C4-2B (cell line): ENCODE measurements at regions not wholly inside any gene's neighbourhood (a gene's known extent, or its start where the extent isn't known, plus 50 kb on each side); places are given as distances from the start of the nearest gene placed in this dataset.

Source experiments
- H3K27ac ChIP-seq: fragments of 450-650 bp; 2 replicates; pipeline ENCODE4 v1.5.1; 2017
- ZFX ChIP-seq: fragments of 450-650 bp; IDR thresholded peaks from 2 replicates; pipeline ENCODE4 v1.6.1; 2017
- TF ChIP-seq, protein P1 (sequence below): fragments of 450-650 bp; conservative IDR thresholded peaks from 2 replicates; pipeline ENCODE4 v1.5.1; 2017; ENCODE audit warnings: mild to moderate bottlenecking

DNA sequence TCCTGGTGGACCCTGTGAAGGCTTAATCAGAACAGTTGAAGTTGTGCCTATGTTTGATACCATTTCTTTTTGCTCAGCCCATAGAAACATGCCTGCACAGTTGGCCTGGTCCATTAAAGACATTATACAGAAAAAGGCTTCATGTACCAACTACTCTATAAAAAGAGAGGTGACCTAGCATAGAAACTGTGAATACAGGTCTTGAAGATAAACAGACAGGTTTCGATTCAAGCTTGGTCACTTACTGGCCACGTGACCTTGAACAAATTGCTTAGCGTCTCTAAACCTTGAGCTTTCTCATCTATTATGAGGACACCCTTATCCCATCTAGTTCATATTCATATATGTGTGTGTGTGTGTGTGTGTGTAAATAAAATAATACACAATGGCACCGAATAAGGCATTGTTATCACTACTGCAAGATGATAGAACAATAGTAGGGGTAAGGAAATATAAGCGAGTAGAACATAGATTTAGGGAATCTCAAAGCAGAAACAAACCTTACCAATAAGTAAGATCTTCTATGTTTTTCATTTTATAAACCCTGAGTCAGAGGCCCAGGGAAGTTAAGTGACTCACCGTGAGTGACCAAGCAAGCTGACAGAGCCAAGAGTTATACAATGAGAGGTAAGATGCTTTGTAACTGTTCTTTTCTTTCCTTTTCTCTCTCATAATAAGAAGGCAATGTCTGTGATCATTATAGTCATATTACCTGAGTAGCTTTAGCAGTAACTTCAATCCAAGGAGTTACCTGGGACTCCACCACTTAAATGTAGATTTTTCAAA is 476.8 kb upstream of the DEPDC1 start:
- H3K27ac ChIP-seq = no peak overlapping the region
- TF ChIP-seq ZFX = no peak
- TF ChIP-seq, protein P1, sequence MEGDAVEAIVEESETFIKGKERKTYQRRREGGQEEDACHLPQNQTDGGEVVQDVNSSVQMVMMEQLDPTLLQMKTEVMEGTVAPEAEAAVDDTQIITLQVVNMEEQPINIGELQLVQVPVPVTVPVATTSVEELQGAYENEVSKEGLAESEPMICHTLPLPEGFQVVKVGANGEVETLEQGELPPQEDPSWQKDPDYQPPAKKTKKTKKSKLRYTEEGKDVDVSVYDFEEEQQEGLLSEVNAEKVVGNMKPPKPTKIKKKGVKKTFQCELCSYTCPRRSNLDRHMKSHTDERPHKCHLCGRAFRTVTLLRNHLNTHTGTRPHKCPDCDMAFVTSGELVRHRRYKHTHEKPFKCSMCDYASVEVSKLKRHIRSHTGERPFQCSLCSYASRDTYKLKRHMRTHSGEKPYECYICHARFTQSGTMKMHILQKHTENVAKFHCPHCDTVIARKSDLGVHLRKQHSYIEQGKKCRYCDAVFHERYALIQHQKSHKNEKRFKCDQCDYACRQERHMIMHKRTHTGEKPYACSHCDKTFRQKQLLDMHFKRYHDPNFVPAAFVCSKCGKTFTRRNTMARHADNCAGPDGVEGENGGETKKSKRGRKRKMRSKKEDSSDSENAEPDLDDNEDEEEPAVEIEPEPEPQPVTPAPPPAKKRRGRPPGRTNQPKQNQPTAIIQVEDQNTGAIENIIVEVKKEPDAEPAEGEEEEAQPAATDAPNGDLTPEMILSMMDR = no peak

DNA sequence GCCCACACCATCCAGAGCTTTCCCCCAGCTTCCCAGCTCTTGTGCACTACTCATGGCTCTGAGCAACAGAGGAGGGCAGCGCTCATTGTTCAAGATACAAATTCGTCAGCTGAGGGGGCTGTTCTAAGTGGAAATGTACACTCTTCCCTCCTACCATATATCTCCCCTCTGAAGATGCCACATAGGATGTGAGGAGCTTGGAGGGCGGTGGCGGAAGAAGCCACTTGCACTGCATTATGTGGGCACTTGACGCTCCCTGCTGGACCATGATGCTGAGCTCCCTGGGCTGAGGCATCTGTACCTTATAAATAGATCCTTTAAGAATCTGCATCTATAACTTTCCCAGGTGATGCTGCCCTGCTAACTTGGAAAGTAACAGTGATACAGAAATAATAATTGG is 477.6 kb upstream of the DEPDC1 start:
- TF ChIP-seq, protein P1 = no peak
- no peak for TF ChIP-seq ZFX
- H3K27ac ChIP-seq = no peak overlapping the region

DNA sequence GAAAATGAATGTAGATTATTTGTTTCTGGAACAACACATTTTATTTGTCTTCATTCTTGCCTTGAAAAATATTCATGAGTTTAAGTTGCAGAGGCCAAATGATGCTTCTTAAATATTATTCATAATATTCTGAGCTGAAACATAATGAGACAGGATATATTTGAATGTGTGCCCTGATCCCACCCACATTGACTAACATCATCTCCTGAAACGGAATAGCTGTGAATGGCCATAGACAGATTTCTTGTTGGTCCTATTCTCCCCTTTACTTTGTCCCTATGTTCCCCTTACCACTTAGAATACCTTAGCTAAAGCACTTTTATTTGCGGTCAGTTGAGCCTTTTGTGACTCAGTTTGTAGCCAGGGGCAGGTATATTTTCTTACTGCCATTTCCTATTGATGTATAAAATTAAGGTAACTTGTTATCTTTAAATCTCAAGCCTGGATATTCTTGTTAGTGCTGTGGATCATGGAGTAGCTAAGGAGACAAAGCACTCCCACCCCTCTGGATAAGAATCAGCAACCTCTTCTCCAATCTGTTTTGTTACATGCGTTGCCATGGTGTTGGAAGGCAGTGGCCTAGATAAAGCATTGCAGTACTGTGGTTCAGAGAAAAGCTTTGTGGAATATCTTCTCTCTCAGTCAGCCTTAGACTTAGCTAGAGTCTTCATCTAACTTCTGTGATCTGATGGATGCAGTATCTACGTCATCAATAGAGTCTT is 478.5 kb upstream of the DEPDC1 start:
- no peak overlapping the region for H3K27ac ChIP-seq
- no peak for TF ChIP-seq ZFX
- TF ChIP-seq, protein P1 = no peak

DNA sequence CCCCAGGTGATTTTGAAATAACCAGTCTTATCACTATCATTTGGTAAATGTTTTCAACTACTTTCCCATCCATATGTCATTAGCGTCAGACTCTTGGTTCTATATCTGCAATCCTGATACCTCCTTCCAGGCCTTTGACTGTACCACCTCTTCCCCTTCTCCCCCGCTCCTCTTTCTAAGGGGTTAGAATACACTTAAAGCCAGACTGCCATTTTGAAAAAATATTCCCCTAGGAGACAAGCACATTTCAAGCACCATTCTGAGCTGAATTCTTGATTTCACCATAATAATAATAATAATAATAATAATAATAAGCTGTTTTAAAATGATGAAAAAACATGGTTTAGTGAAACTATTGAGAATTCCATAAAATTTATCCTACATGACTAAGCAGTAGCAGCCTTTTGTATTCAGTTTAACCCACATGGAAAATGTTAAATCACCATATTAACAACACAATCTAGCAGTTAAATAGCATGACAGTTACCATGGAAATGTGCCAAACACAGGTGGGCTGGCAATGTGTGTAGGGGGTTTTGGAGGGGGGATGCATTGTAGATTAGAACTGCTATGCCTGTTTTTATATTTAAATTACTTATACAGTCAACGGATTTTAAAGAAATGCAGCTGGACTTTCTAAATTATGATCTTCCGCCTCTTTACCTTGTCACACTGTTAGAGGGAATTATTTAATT is 480.2 kb upstream of the DEPDC1 start:
- H3K27ac ChIP-seq = no peak overlapping the region
- no peak for TF ChIP-seq ZFX
- TF ChIP-seq, protein P1 = no peak

DNA sequence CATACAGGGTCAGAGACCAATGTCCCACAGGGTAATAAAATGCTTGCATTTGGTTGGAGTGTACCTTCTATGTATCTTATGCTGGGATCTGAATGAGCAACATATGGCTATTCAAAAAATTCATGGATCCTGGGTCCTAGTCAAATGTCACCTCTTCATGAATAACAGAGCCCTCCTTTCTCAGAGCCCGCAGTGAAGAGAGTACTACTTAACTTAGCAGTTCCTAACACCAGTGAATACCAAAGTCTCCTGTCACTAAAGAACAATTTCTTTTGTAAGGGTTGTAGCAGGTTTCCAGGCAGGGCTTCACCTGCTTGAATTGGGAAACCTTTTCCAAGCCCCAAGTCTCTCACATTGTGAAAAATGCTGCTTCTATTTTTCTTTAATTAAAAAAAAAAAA is 483.0 kb upstream of the DEPDC1 start:
- TF ChIP-seq, protein P1 = no peak
- no peak overlapping the region for H3K27ac ChIP-seq

DNA sequence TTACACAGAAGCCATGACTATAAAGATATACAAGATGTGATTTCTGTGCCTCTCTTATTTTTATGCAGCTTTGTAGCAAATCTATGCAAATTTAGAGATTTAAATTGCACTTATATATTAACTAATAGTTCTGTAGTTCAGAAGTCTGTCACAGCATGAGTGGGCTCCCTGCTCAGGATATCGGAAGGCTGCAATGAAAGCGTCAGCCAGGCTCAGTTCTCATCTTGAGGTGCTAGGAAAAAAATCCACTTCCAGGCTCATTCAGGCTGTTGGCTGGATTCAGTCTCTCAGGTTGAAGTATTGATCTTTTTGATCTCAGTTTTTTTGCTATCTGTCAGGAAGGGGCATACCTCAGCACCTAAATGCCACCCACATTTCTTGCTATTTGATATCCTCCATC is 487.4 kb upstream of the DEPDC1 start:
- no peak for TF ChIP-seq ZFX
- TF ChIP-seq, protein P1 = no peak
- H3K27ac ChIP-seq = no peak overlapping the region

DNA sequence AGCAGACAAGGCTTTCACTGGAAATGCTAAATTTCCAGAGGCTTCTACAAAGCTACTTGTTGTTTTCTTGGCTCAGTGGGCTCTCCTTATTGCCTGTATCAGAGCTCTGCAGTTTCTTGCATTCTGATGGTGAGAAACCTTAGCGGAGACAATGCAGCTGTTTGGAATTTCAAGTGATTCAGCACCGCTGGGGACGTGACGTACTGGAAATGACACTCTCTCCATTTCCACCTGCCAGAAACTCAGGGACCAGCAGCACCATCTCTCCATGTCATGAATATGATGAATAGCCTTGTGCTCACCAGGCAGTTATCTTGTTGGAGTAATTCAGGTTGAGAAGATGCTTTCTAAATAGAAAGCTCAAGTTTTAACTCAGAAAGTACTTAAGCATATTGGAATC is 497.2 kb upstream of the DEPDC1 start:
- TF ChIP-seq, protein P1 = no peak
- no peak for TF ChIP-seq ZFX
- no peak overlapping the region for H3K27ac ChIP-seq
